CD14-positive monocyte (primary cell): ENCODE measurements at regions not wholly inside any gene's neighbourhood (a gene's known extent, or its start where the extent isn't known, plus 50 kb on each side); places are given as distances from the start of the nearest gene placed in this dataset.

Experiments used
- DNase-seq, 3 donors: peaks; one replicate each; pipeline ENCODE4 v3.0.0-alpha.2; 2011 to 2022
- H2AFZ ChIP-seq: 2 replicates; pipeline ENCODE4 v1.6.0; 2012; ENCODE audit warnings: mild to moderate bottlenecking, low read depth, low read length, inconsistent platforms; ENCODE audit not compliant: insufficient read depth, poor library complexity, severe bottlenecking
- H3K27ac ChIP-seq, 2 donors: 1 replicate in 1 of 2; 2 replicates in 1 of 2; pipeline ENCODE4 v1.5.1; 2012 to 2013; ENCODE audit warnings: low read length in 2 of 2, control low read depth in 1 of 2, inconsistent platforms in 1 of 2, low read depth in 1 of 2, mild to moderate bottlenecking in 1 of 2
- H3K27me3 ChIP-seq, 2 donors: one replicate each; pipeline versions ENCODE4 v1.6.0 to v1.6.1; 2011 to 2013; ENCODE audit warnings: low read length in 2 of 2; ENCODE audit not compliant: control insufficient read depth in 2 of 2, insufficient read depth in 2 of 2
- H3K36me3 ChIP-seq, 2 donors: replicated peaks in 1 of 2; 1 replicate in 1 of 2; 2 replicates in 1 of 2; pipeline versions ENCODE4 v1.5.1 to v1.6.1; 2012 to 2013; ENCODE audit warnings: low read length in 2 of 2, control low read depth in 1 of 2, inconsistent platforms in 1 of 2, mild to moderate bottlenecking in 1 of 2; ENCODE audit not compliant: insufficient read depth in 2 of 2, control insufficient read depth in 1 of 2
- H3K4me1 ChIP-seq, 2 donors: 1 replicate in 1 of 2; 2 replicates in 1 of 2; pipeline versions ENCODE4 v1.5.1 to v1.6.1; 2012 to 2013; ENCODE audit warnings: low read length in 2 of 2, control low read depth in 1 of 2, inconsistent platforms in 1 of 2, mild to moderate bottlenecking in 1 of 2, moderate library complexity in 1 of 2; ENCODE audit not compliant: insufficient read depth in 2 of 2, control insufficient read depth in 1 of 2
- H3K4me2 ChIP-seq: replicated peaks from 2 replicates; pipeline ENCODE3; 2012; ENCODE audit warnings: low read length, moderate library complexity, mild to moderate bottlenecking; ENCODE audit not compliant: poor library complexity, severe bottlenecking; ENCODE audit errors: extremely low read depth
- H3K4me3 ChIP-seq, 3 experiments: fragments of 200-600 bp in 1 of 3; sonication (generic) in 1 of 3; replicated peaks in 1 of 3; 1 replicate in 2 of 3; 2 replicates in 1 of 3; pipeline ENCODE4 v1.5.1; 2011 to 2013; ENCODE audit warnings: low read length in 3 of 3, mild to moderate bottlenecking in 3 of 3, control low read depth in 2 of 3, low read depth in 2 of 3, inconsistent platforms in 1 of 3, moderate library complexity in 1 of 3
- H3K79me2 ChIP-seq: 2 replicates; pipeline ENCODE4 v1.6.0; 2012; ENCODE audit warnings: mild to moderate bottlenecking, control low read depth, inconsistent platforms, low read length, moderate library complexity; ENCODE audit not compliant: insufficient read depth
- H3K9ac ChIP-seq: 2 replicates; pipeline ENCODE4 v1.6.0; 2017; ENCODE audit warnings: low read length, mild to moderate bottlenecking; ENCODE audit not compliant: insufficient read depth, poor library complexity, severe bottlenecking
- H3K9me3 ChIP-seq, 2 donors: replicated peaks in 1 of 2; 1 replicate in 1 of 2; 2 replicates in 1 of 2; pipeline versions ENCODE4 v1.5.1 to v1.6.1; 2012 to 2013; ENCODE audit warnings: low read length in 2 of 2, control low read depth in 1 of 2; ENCODE audit not compliant: control insufficient read depth in 1 of 2, insufficient read depth in 1 of 2
- H4K20me1 ChIP-seq: 2 replicates; pipeline ENCODE4 v1.6.0; 2012; ENCODE audit warnings: mild to moderate bottlenecking, low read length, control low read depth, moderate library complexity; ENCODE audit not compliant: insufficient read depth
- H3K27ac Mint-ChIP-seq, 7 donors: one replicate each; pipeline ENCODE4 v1.8.0; 2020; ENCODE audit warnings: mild to moderate bottlenecking in 7 of 7, mixed read lengths in 7 of 7, moderate library complexity in 6 of 7, inconsistent platforms in 2 of 7
- H3K27me3 Mint-ChIP-seq, 3 donors: one replicate each; pipeline ENCODE4 v1.8.0; 2021 to 2022; ENCODE audit warnings: low read depth in 3 of 3, mild to moderate bottlenecking in 3 of 3, mixed read lengths in 3 of 3, moderate library complexity in 3 of 3, inconsistent platforms in 1 of 3
- H3K36me3 Mint-ChIP-seq, 2 donors: one replicate each; pipeline ENCODE4 v1.8.0; 2020; ENCODE audit warnings: mixed read lengths in 2 of 2, inconsistent platforms in 1 of 2, mild to moderate bottlenecking in 1 of 2
- H3K4me1 Mint-ChIP-seq: one replicate; pipeline ENCODE4 v1.8.0; 2020; ENCODE audit warnings: mild to moderate bottlenecking, mixed read lengths
- H3K4me3 Mint-ChIP-seq, 2 donors: one replicate each; pipeline ENCODE4 v1.8.0; 2020; ENCODE audit warnings: mild to moderate bottlenecking in 2 of 2, mixed read lengths in 2 of 2, moderate library complexity in 1 of 2
- H3K9me3 Mint-ChIP-seq, 7 donors: one replicate each; pipeline ENCODE4 v1.8.0; 2020 to 2022; ENCODE audit warnings: mixed read lengths in 7 of 7, mild to moderate bottlenecking in 6 of 7, moderate library complexity in 6 of 7, inconsistent platforms in 2 of 7
- CTCF ChIP-seq: fragments of 200-600 bp; IDR thresholded peaks from one replicate; pipeline ENCODE4 v1.8.0; 2022; ENCODE audit warnings: antibody characterized with exemption, mild to moderate bottlenecking
- WGBS: methylation state at CpG from one replicate; pipeline ENCODE4 v1.1.5; 2013; ENCODE audit warnings: missing lambda C conversion rate; ENCODE audit not compliant: insufficient coverage; 5-methylcytosine and 5-hydroxymethylcytosine counted together
- intact Hi-C, 2 donors: fragments of 100-400 bp; cut with micrococcal nuclease; formaldehyde crosslinking; loops; one replicate each; pipeline versions ENCODE4 v1.15.0 to v1.15.1; 2023

GRCh38 chr3:99536555-99537314, 101.7 kb upstream of the COL8A1 start:
- Mint-ChIP-seq H3K36me3 (no peaks in the 10 kb centered on the region), H3K4me1 (no peaks in the 10 kb centered on the region), H3K27me3 (peaks cover 1 to 3% (median 1%) of the 10 kb centered on the region in 3 donors), H3K9me3 (no peaks in the 10 kb centered on the region), H3K27ac (no peak overlapping the region), H3K4me3 (no peak overlapping the region)
- no peak for TF ChIP-seq CTCF
- no peaks in the 10 kb centered on the region for H3K79me2 ChIP-seq
- H3K9me3 ChIP-seq: no peaks in the 10 kb centered on the region
- no peaks in the 10 kb centered on the region for H3K4me1 ChIP-seq
- H3K9ac ChIP-seq: no peak overlapping the region
- H2AFZ ChIP-seq: no peak overlapping the region
- intact Hi-C loops: no loop called here
- no peak for DNase-seq
- no peak overlapping the region for H3K27ac ChIP-seq
- no peaks in the 10 kb centered on the region for H3K27me3 ChIP-seq
- 100% methylated on average over 2 of the region's 2 CpGs for WGBS
- no peak overlapping the region for H3K4me3 ChIP-seq
- H3K36me3 ChIP-seq: no peaks in the 10 kb centered on the region
- no peak overlapping the region for H3K4me2 ChIP-seq
- H4K20me1 ChIP-seq: no peaks in the 10 kb centered on the region

DNA sequence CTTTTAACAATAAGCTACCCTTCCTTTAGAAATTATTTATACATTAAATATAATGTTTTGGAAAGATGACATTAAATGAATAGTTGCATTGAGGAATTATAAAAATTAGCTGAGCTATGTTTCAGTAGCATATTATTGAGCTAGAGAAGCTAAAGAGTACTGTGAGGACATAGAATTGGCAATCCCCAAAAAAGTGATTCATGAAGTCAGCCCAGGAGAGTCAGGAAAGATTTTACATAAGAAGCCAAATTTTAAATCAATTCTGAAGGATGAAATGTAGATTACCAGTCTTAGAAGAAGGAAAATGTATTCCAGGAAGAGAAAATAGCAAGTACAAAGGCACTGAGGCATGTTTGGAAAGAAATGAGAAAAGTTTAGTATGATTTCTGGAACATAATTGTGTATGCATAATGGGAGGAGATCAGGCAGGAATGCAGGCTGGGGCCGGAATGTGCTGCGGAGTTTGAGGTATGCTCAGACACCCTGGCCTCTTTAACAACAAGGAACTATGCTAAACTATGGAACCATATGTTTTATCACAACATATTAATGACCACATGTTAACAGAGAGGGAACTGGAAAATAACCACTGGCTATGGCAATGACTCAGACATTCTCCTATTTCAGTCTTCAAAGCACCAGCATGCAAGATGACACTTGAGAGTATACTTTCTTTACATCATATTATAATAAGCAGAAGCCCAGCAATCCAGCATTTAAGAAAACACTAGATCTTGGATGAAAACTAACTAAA, 103.3 kb upstream of the COL8A1 start:
- no peak overlapping the region for H3K27ac Mint-ChIP-seq
- no peak overlapping the region for H3K4me2 ChIP-seq

More for the DNA sequence above, 103.3 kb upstream of the COL8A1 start:
- no peaks in the 10 kb centered on the region for H3K36me3 ChIP-seq
- H2AFZ ChIP-seq: no peak overlapping the region
- no peaks in the 10 kb centered on the region for H3K9me3 Mint-ChIP-seq
- H3K4me3 Mint-ChIP-seq: no peak overlapping the region
- WGBS: no CpG with 5 or more reads among the region's 2 CpGs
- H3K4me1 ChIP-seq: no peaks in the 10 kb centered on the region
- no peaks in the 10 kb centered on the region for H3K9me3 ChIP-seq
- no peak overlapping the region for H3K9ac ChIP-seq
- no peaks in the 10 kb centered on the region for H3K36me3 Mint-ChIP-seq
- no peaks in the 10 kb centered on the region for H3K79me2 ChIP-seq
- H4K20me1 ChIP-seq: no peaks in the 10 kb centered on the region
- H3K27me3 Mint-ChIP-seq: peaks cover 1 to 3% (median 1%) of the 10 kb centered on the region in 3 donors
- H3K27ac ChIP-seq: no peak overlapping the region
- no peak for DNase-seq
- intact Hi-C loops: no loop called here
- no peaks in the 10 kb centered on the region for H3K27me3 ChIP-seq
- no peak for TF ChIP-seq CTCF
- no peak overlapping the region for H3K4me3 ChIP-seq
- no peaks in the 10 kb centered on the region for H3K4me1 Mint-ChIP-seq
